IMR-90 (cell line): ENCODE measurements at regions not wholly inside any gene's neighbourhood (a gene's known extent, or its start where the extent isn't known, plus 50 kb on each side); places are given as distances from the start of the nearest gene placed in this dataset.
"Not testable (repeated sequence)": the region's sequence is repeated elsewhere in the genome, so short reads cannot be mapped to it uniquely, and the experiment has no call there.

ENCODE experiments used
- ATAC-seq: fragments of 200-7000 bp; cut with Tn5 transposase; 2 replicates; pipeline ENCODE4 v1.9.1; 2020; ENCODE audit warnings: low read depth, mild to moderate bottlenecking, moderate library complexity
- BruUV-seq: library from RNA; stranded (reverse); fragments of 400-500 nt; replicated peaks from 2 replicates; lab custom pipeline; 2021; lab: Mats Ljungman, UMichigan
- CTCF ChIA-PET: fragments of 300-600 bp; formaldehyde crosslinking; extraction: SDS; loops from one replicate; lab custom pipeline; 2021; ENCODE audit warnings: antibody characterized with exemption; lab: Yijun Ruan, JAX
- POLR2A ChIA-PET: fragments of 300-600 bp; sonication (Branson Sonifier 250); formaldehyde crosslinking; loops from one replicate; lab custom pipeline; 2022; ENCODE audit warnings: antibody characterized with exemption; ENCODE audit not compliant: unreplicated experiment; lab: Charles Lee
- DNase-seq: peaks from one replicate; pipeline ENCODE4 v3.0.0; 2013
- H2AFZ ChIP-seq: replicated peaks from 2 replicates; pipeline ENCODE3; 2013; ENCODE audit warnings: low read length, mild to moderate bottlenecking; ENCODE audit not compliant: poor library complexity
- H2AK5ac ChIP-seq: 2 replicates; pipeline ENCODE4 v1.6.1; 2013; ENCODE audit warnings: low read depth, low read length, inconsistent platforms
- H2AK9ac ChIP-seq: replicated peaks from 2 replicates; pipeline ENCODE3; 2013; ENCODE audit warnings: mild to moderate bottlenecking, low read depth, low read length, moderate library complexity; ENCODE audit not compliant: poor library complexity
- H2BK120ac ChIP-seq: 2 replicates; pipeline ENCODE4 v1.6.1; 2013; ENCODE audit warnings: low read depth, low read length, inconsistent platforms
- H2BK15ac ChIP-seq: 3 replicates; pipeline ENCODE4 v1.6.1; 2013; ENCODE audit warnings: low read depth, low read length, inconsistent platforms
- H2BK20ac ChIP-seq: 2 replicates; pipeline ENCODE4 v1.6.1; 2013; ENCODE audit warnings: low read depth, mild to moderate bottlenecking, inconsistent platforms, low read length, moderate library complexity
- H2BK5ac ChIP-seq: 2 replicates; pipeline ENCODE4 v1.6.1; 2013; ENCODE audit warnings: mild to moderate bottlenecking, low read depth, low read length, inconsistent platforms; ENCODE audit not compliant: poor library complexity, severe bottlenecking
- H3K14ac ChIP-seq: replicated peaks from 2 replicates; pipeline ENCODE4 v1.6.1; 2013; ENCODE audit warnings: low read depth, low read length, inconsistent platforms
- H3K18ac ChIP-seq: 2 replicates; pipeline ENCODE4 v1.6.1; 2013; ENCODE audit warnings: low read depth, low read length, control low read depth
- H3K23ac ChIP-seq: 2 replicates; pipeline ENCODE4 v1.6.1; 2013; ENCODE audit warnings: low read depth, low read length, inconsistent platforms
- H3K27ac ChIP-seq: 2 replicates; pipeline ENCODE4 v1.5.1; 2013; ENCODE audit warnings: mild to moderate bottlenecking, control low read depth, low read length; ENCODE audit not compliant: insufficient read depth
- H3K27me3 ChIP-seq: 2 replicates; pipeline ENCODE4 v1.6.1; 2013; ENCODE audit warnings: low read length; ENCODE audit not compliant: control insufficient read depth, insufficient read depth
- H3K36me3 ChIP-seq: 2 replicates; pipeline ENCODE4 v1.6.1; 2013; ENCODE audit warnings: low read length, mixed read lengths; ENCODE audit not compliant: control insufficient read depth, insufficient read depth
- H3K4ac ChIP-seq: 2 replicates; pipeline ENCODE4 v1.6.1; 2013; ENCODE audit warnings: low read depth, low read length, inconsistent platforms
- H3K4me1 ChIP-seq: 2 replicates; pipeline ENCODE4 v1.6.1; 2013; ENCODE audit warnings: low read length, mixed read lengths; ENCODE audit not compliant: control insufficient read depth, insufficient read depth
- H3K4me2 ChIP-seq: 2 replicates; pipeline ENCODE4 v1.6.1; 2013; ENCODE audit warnings: low read depth, mild to moderate bottlenecking, control low read depth, low read length, moderate library complexity
- H3K4me3 ChIP-seq: 2 replicates; pipeline ENCODE4 v1.5.1; 2013; ENCODE audit warnings: low read depth, mild to moderate bottlenecking, control low read depth, low read length, moderate library complexity; ENCODE audit not compliant: insufficient read depth
- H3K56ac ChIP-seq: 2 replicates; pipeline ENCODE4 v1.6.1; 2013; ENCODE audit warnings: low read length, inconsistent platforms; ENCODE audit not compliant: insufficient read depth; ENCODE audit errors: extremely low read depth
- H3K79me1 ChIP-seq, 2 experiments: 2 replicates each; pipeline ENCODE4 v1.6.1; 2013; ENCODE audit warnings: low read length in 2 of 2, inconsistent platforms in 1 of 2, low read depth in 1 of 2
- H3K9ac ChIP-seq: 2 replicates; pipeline ENCODE4 v1.6.1; 2013; ENCODE audit warnings: low read depth, low read length, control low read depth
- H3K9me1 ChIP-seq: 2 replicates; pipeline ENCODE4 v1.6.1; 2013; ENCODE audit warnings: low read length, inconsistent platforms; ENCODE audit not compliant: insufficient read depth
- H3K9me3 ChIP-seq: 2 replicates; pipeline ENCODE4 v1.6.1; 2013; ENCODE audit warnings: low read length; ENCODE audit not compliant: control insufficient read depth, insufficient read depth
- H4K20me1 ChIP-seq: 2 replicates; pipeline ENCODE4 v1.6.1; 2013; ENCODE audit warnings: low read length, inconsistent platforms; ENCODE audit not compliant: insufficient read depth
- H4K5ac ChIP-seq: 2 replicates; pipeline ENCODE4 v1.6.1; 2013; ENCODE audit warnings: mild to moderate bottlenecking, low read depth, low read length, control low read depth
- H4K8ac ChIP-seq, 2 experiments: 2 replicates each; pipeline ENCODE4 v1.6.1; 2013; ENCODE audit warnings: low read depth in 2 of 2, low read length in 2 of 2, control low read depth in 1 of 2, inconsistent platforms in 1 of 2
- H4K91ac ChIP-seq: 2 replicates; pipeline ENCODE4 v1.6.1; 2013; ENCODE audit warnings: low read depth, low read length, inconsistent platforms; ENCODE audit not compliant: insufficient read depth
- BHLHE40 ChIP-seq: fragments of 150-350 bp; IDR thresholded peaks from 2 replicates; pipeline ENCODE4 v1.6.1; 2016; ENCODE audit warnings: mild to moderate bottlenecking, low read depth, low read length
- CEBPB ChIP-seq: IDR thresholded peaks from 2 replicates; pipeline ENCODE4 v1.6.1; 2012; ENCODE audit warnings: low read depth, low read length, improper control_type of control experiment
- CHD1 ChIP-seq: IDR thresholded peaks from 2 replicates; pipeline ENCODE4 v1.6.1; 2012; ENCODE audit warnings: low read depth, low read length, improper control_type of control experiment
- MXI1 ChIP-seq: IDR thresholded peaks from 2 replicates; pipeline ENCODE4 v1.6.1; 2012; ENCODE audit warnings: low read depth, mild to moderate bottlenecking, low read length, moderate library complexity, borderline replicate concordance
- NFE2L2 ChIP-seq: fragments of 150-350 bp; IDR thresholded peaks from 2 replicates; pipeline ENCODE4 v1.6.1; 2016; ENCODE audit warnings: low read depth, mild to moderate bottlenecking, low read length
- RCOR1 ChIP-seq: IDR thresholded peaks from 2 replicates; pipeline ENCODE4 v1.6.1; 2012; ENCODE audit warnings: mild to moderate bottlenecking, low read length, improper control_type of control experiment; ENCODE audit not compliant: insufficient replicate concordance
- USF2 ChIP-seq: fragments of 150-350 bp; IDR thresholded peaks from 2 replicates; pipeline ENCODE4 v1.6.1; 2017; ENCODE audit warnings: mild to moderate bottlenecking, antibody characterized with exemption, low read length, low read depth
- WGBS, 2 experiments: methylation state at CpG; one replicate each; pipeline versions ENCODE4 v1.1.5 to v1.1.7; 2013; ENCODE audit warnings: missing lambda C conversion rate in 2 of 2; ENCODE audit not compliant: insufficient read length in 1 of 2; ENCODE audit errors: extremely low coverage in 2 of 2; 5-methylcytosine and 5-hydroxymethylcytosine counted together
- dilution Hi-C: fragments of 300-500 bp; cut with HindIII; formaldehyde crosslinking; loops from one replicate; pipeline ENCODE4 v1.14.3; 2018; ENCODE audit warnings: low sequenced_read_pairs; ENCODE audit not compliant: unreplicated experiment
- in situ Hi-C: fragments of 300-500 bp; cut with MboI; formaldehyde crosslinking; loops from 3 replicates; pipeline ENCODE4 v1.14.3; 2019; ENCODE audit warnings: low sequenced_read_pairs, inconsistent platforms, mixed read lengths
- intact Hi-C: fragments of 100-400 bp; cut with micrococcal nuclease; formaldehyde crosslinking; loops from 2 replicates; pipeline ENCODE4 v1.10.0; 2022
- TF ChIP-seq, protein P1 (sequence below): conservative IDR thresholded peaks from 2 replicates; pipeline ENCODE4 v1.5.1; 2012; ENCODE audit warnings: mild to moderate bottlenecking, low read depth, low read length, improper control_type of control experiment

- Histone ChIP-seq H3K18ac (no peak overlapping the region), H2AK5ac (no peak overlapping the region), H4K5ac (no peak overlapping the region), H3K79me1 (no peaks in the 10 kb centered on the region), H3K36me3 (no peaks in the 10 kb centered on the region), H3K56ac (no peak overlapping the region), H4K8ac (no peak overlapping the region), H3K4me2 (no peak overlapping the region), H3K4me3 (no peak overlapping the region), H3K27me3 (no peaks in the 10 kb centered on the region), H2BK5ac (no peak overlapping the region), H3K27ac (no peak overlapping the region), H2BK120ac (no peak overlapping the region), H4K20me1 (no peaks in the 10 kb centered on the region), H3K9me1 (no peaks in the 10 kb centered on the region), H3K9me3 (peaks cover 2% of the 10 kb centered on the region; the same call in 1 of the 2 replicates), H2BK20ac (no peak overlapping the region), H3K9ac (no peak overlapping the region), H2AK9ac (no peak overlapping the region), H3K23ac (no peak overlapping the region), H3K14ac (no peak overlapping the region), H4K91ac (no peak overlapping the region), H2AFZ (no peak overlapping the region), H3K4ac (no peak overlapping the region), H3K4me1 (no peaks in the 10 kb centered on the region), H2BK15ac (no peak overlapping the region)
- BruUV-seq: no TSS peak
- POLR2A ChIA-PET: no interaction called here
- dilution Hi-C loops (no loop called here), in situ Hi-C loops (no loop called here), intact Hi-C loops (no loop called here)
- no CpG with 5 or more reads among the region's 1 CpG for WGBS, 2 experiments
- TF ChIP-seq NFE2L2 (no peak), USF2 (no peak), CHD1 (no peak), MXI1 (no peak), BHLHE40 (no peak), CEBPB (no peak), RCOR1 (no peak)
- TF ChIP-seq, protein P1, sequence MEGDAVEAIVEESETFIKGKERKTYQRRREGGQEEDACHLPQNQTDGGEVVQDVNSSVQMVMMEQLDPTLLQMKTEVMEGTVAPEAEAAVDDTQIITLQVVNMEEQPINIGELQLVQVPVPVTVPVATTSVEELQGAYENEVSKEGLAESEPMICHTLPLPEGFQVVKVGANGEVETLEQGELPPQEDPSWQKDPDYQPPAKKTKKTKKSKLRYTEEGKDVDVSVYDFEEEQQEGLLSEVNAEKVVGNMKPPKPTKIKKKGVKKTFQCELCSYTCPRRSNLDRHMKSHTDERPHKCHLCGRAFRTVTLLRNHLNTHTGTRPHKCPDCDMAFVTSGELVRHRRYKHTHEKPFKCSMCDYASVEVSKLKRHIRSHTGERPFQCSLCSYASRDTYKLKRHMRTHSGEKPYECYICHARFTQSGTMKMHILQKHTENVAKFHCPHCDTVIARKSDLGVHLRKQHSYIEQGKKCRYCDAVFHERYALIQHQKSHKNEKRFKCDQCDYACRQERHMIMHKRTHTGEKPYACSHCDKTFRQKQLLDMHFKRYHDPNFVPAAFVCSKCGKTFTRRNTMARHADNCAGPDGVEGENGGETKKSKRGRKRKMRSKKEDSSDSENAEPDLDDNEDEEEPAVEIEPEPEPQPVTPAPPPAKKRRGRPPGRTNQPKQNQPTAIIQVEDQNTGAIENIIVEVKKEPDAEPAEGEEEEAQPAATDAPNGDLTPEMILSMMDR: no peak
- CTCF ChIA-PET: no interaction called here
- no peak for ATAC-seq
- DNase-seq: no peak
Measured at GRCh38 chr2:13698847-13699246, 933.7 kb upstream of the LRATD1 start.

DNA sequence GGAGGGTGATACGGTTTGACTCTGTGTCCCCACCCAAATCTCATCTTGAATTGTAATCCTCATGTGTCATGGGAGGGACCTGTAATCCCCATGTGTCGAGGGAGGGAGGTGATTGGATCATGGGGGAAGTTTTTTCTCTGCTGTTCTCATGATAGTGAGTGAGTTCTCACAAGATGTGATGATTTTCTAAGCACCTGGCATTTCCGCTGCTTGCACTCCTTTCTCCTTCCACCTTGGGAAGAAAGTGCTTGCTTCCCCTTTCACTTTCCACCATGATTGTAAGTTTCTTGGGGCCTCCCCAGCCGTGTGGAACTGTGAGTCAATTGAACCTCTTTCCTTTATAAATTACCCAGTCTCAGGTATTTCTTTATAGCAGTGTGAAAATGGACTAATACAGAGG lies 932.6 kb upstream of the LRATD1 start:
- H2BK5ac ChIP-seq, POLR2A ChIA-PET, H3K23ac ChIP-seq, H3K56ac ChIP-seq, H3K4me1 ChIP-seq, DNase-seq, dilution Hi-C loops, H3K9me1 ChIP-seq, H2BK120ac ChIP-seq, H2AK9ac ChIP-seq, BruUV-seq, CTCF ChIA-PET, H3K27me3 ChIP-seq, H2AK5ac ChIP-seq, H2BK15ac ChIP-seq, in situ Hi-C loops, H3K4me2 ChIP-seq, ATAC-seq, H3K9ac ChIP-seq, H4K91ac ChIP-seq, H3K27ac ChIP-seq, H3K14ac ChIP-seq, H3K79me1 ChIP-seq, intact Hi-C loops, H3K18ac ChIP-seq, H3K4ac ChIP-seq, H2BK20ac ChIP-seq, H4K5ac ChIP-seq, H3K4me3 ChIP-seq, H3K9me3 ChIP-seq, H3K36me3 ChIP-seq, H4K20me1 ChIP-seq, H4K8ac ChIP-seq, H2AFZ ChIP-seq: not testable (repeated sequence)
- no CpG with 5 or more reads among the region's 4 CpGs for WGBS, 2 experiments
